GM18870 (cell line): ENCODE measurements at regions not wholly inside any gene's neighbourhood (a gene's known extent, or its start where the extent isn't known, plus 50 kb on each side); places are given as distances from the start of the nearest gene placed in this dataset.
"Not testable (repeated sequence)": the region's sequence is repeated elsewhere in the genome, so short reads cannot be mapped to it uniquely, and the experiment has no call there.

ENCODE experiments used
- ATAC-seq: cut with Tn5 transposase; IDR thresholded peaks from one replicate; pipeline ENCODE4 v1.9.1; 2021; ENCODE audit warnings: moderate library complexity; ENCODE audit not compliant: unreplicated experiment

- no peak for ATAC-seq
Measured at GRCh38 chr7:67875558-67875957, 878.9 kb downstream of the TYW1 start.

- ATAC-seq: no peak
Measured at GRCh38 chr7:67878808-67879207, 882.2 kb downstream of the TYW1 start.

- no peak for ATAC-seq
Measured at GRCh38 chr7:67882843-67883242, 886.2 kb downstream of the TYW1 start.

GRCh38 chr7:67890316-67890715, 893.7 kb downstream of the TYW1 start:
- ATAC-seq: no peak

GRCh38 chr7:67894746-67895145, 898.1 kb downstream of the TYW1 start:
- ATAC-seq: no peak

- no peak for ATAC-seq
Measured at GRCh38 chr7:67896721-67897120, 900.1 kb downstream of the TYW1 start.

- ATAC-seq: no peak
Measured at GRCh38 chr7:67900456-67900855, 903.8 kb downstream of the TYW1 start.

- ATAC-seq: no peak
Measured at GRCh38 chr7:67901808-67902480, 905.3 kb downstream of the TYW1 start.

- no peak for ATAC-seq
Measured at GRCh38 chr7:67907792-67908191, 911.2 kb downstream of the TYW1 start.

- no peak for ATAC-seq
Measured at GRCh38 chr7:67912437-67912836, 915.8 kb downstream of the TYW1 start.

GRCh38 chr7:67913604-67914003, 917.0 kb downstream of the TYW1 start:
- no peak for ATAC-seq

- ATAC-seq: not testable (repeated sequence)
Measured at GRCh38 chr7:67916111-67916510, 919.5 kb downstream of the TYW1 start.

GRCh38 chr7:67916571-67917436, 920.2 kb downstream of the TYW1 start:
- no peak for ATAC-seq

GRCh38 chr7:67917437-67917755, 920.8 kb downstream of the TYW1 start:
- ATAC-seq: no peak

- ATAC-seq: no peak
Measured at GRCh38 chr7:67918158-67918557, 921.5 kb downstream of the TYW1 start.

- no peak for ATAC-seq
Measured at GRCh38 chr7:67923286-67923685, 926.7 kb downstream of the TYW1 start.

- ATAC-seq: no peak
Measured at GRCh38 chr7:67928141-67928540, 931.5 kb downstream of the TYW1 start.

- not testable (repeated sequence) for ATAC-seq
Measured at GRCh38 chr7:67936447-67936846, 939.8 kb downstream of the TYW1 start.

GRCh38 chr7:67940400-67940799, 943.8 kb downstream of the TYW1 start:
- ATAC-seq: no peak

- no peak for ATAC-seq
Measured at GRCh38 chr7:67947191-67947590, 950.6 kb downstream of the TYW1 start.

- no peak for ATAC-seq
Measured at GRCh38 chr7:67947646-67948045, 951.0 kb downstream of the TYW1 start.

- no peak for ATAC-seq
Measured at GRCh38 chr7:67950321-67951083, 953.9 kb downstream of the TYW1 start.
